Activated CD4-positive, alpha-beta T cell treated with anti-CD3 and anti-CD28 coated beads for 36 hours (primary cell): ENCODE measurements at regions not wholly inside any gene's neighbourhood (a gene's known extent, or its start where the extent isn't known, plus 50 kb on each side); places are given as distances from the start of the nearest gene placed in this dataset.
"Not testable (repeated sequence)": the region's sequence is repeated elsewhere in the genome, so short reads cannot be mapped to it uniquely, and the experiment has no call there.

Experiments
- ATAC-seq: fragments of 200-7000 bp; cut with Tn5 transposase; one replicate; pipeline ENCODE4 v1.10.0; 2021; ENCODE audit warnings: mild to moderate bottlenecking, moderate library complexity
- CTCF ChIA-PET: fragments of 350-600 bp; sonication (Branson Sonifier 250); formaldehyde crosslinking; loops from one replicate; lab custom pipeline; 2021; ENCODE audit warnings: antibody characterized with exemption; lab: Charles Lee
- POLR2A ChIA-PET: fragments of 350-600 bp; sonication (Branson Sonifier 250); formaldehyde crosslinking; loops from one replicate; lab custom pipeline; 2021; ENCODE audit warnings: antibody characterized with exemption, inconsistent platforms; lab: Charles Lee
- DNase-seq: peaks from one replicate; pipeline ENCODE4 v3.0.0-alpha.2; 2020
- H3K27ac Mint-ChIP-seq: one replicate; pipeline ENCODE4 v1.8.0; 2021; ENCODE audit warnings: mixed read lengths
- H3K27me3 Mint-ChIP-seq: one replicate; pipeline ENCODE4 v1.8.0; 2021; ENCODE audit warnings: mixed read lengths
- H3K36me3 Mint-ChIP-seq: one replicate; pipeline ENCODE4 v1.8.0; 2021; ENCODE audit warnings: low read depth, mixed read lengths
- H3K4me1 Mint-ChIP-seq: one replicate; pipeline ENCODE4 v1.8.0; 2021; ENCODE audit warnings: mixed read lengths
- H3K4me3 Mint-ChIP-seq: one replicate; pipeline ENCODE4 v1.8.0; 2021; ENCODE audit warnings: mild to moderate bottlenecking, moderate library complexity, mixed read lengths
- H3K9me3 Mint-ChIP-seq: one replicate; pipeline ENCODE4 v1.8.0; 2021; ENCODE audit warnings: low read depth, mixed read lengths
- intact Hi-C, 2 experiments: fragments of 100-400 bp; cut with DNase I in 1 of 2; cut with micrococcal nuclease in 1 of 2; formaldehyde crosslinking; loops; one replicate each; pipeline versions ENCODE4 v1.14.2 to v1.15.1; 2022 to 2024; cut with DNase I, micrococcal nuclease

- Mint-ChIP-seq H3K4me1 (no peaks in the 10 kb centered on the region), H3K9me3 (no peaks in the 10 kb centered on the region), H3K27me3 (no peaks in the 10 kb centered on the region), H3K36me3 (no peaks in the 10 kb centered on the region), H3K27ac (no peak overlapping the region), H3K4me3 (no peak overlapping the region)
- ChIA-PET POLR2A (no interaction called here), CTCF (no interaction called here)
- DNase-seq (no peak), ATAC-seq (no peak)
- intact Hi-C loops, result loop anchor here in 1 of 2 experiments (10.0 kb wide), 1 partner anchor 577 kb away; the partner anchor contains the start of gene SPRY2
These were observed 580.6 kb upstream of the SPRY2 start for GRCh38 chr13:80921541-80921940.

- peaks cover 4% of the 10 kb centered on the region for H3K9me3 Mint-ChIP-seq
- H3K4me1 Mint-ChIP-seq, result no peaks in the 10 kb centered on the region
These were observed 565.9 kb upstream of the SPRY2 start for GRCh38 chr13:80906860-80907259.

GRCh38 chr13:80904386-80904785, 563.5 kb upstream of the SPRY2 start:
- ATAC-seq (no peak), DNase-seq (no peak)
- no peaks in the 10 kb centered on the region for H3K27me3 Mint-ChIP-seq
- POLR2A ChIA-PET, result no interaction called here
- H3K4me1 Mint-ChIP-seq, result no peaks in the 10 kb centered on the region
- CTCF ChIA-PET, result interaction anchor here (0.6 kb wide), 1 partner anchor 1406 kb away, joined by 4 read pairs; no protein-coding TSS in a partner anchor
- H3K9me3 Mint-ChIP-seq, result no peaks in the 10 kb centered on the region
- H3K36me3 Mint-ChIP-seq, result no peaks in the 10 kb centered on the region
- intact Hi-C loops, result no loop called here
- H3K27ac Mint-ChIP-seq, result no peak overlapping the region
- no peak overlapping the region for H3K4me3 Mint-ChIP-seq

More at GRCh38 chr13:80906860-80907259, 565.9 kb upstream of the SPRY2 start:
- intact Hi-C loops, result no loop called here
- no peak overlapping the region for H3K27ac Mint-ChIP-seq
- CTCF ChIA-PET, result no interaction called here
- POLR2A ChIA-PET, result no interaction called here
- H3K36me3 Mint-ChIP-seq, result no peaks in the 10 kb centered on the region
- no peaks in the 10 kb centered on the region for H3K27me3 Mint-ChIP-seq
- DNase-seq (no peak), ATAC-seq (no peak)
- no peak overlapping the region for H3K4me3 Mint-ChIP-seq

GRCh38 chr13:80903911-80904310, 563.0 kb upstream of the SPRY2 start:
- no peaks in the 10 kb centered on the region for H3K4me1 Mint-ChIP-seq
- no peaks in the 10 kb centered on the region for H3K9me3 Mint-ChIP-seq
- intact Hi-C loops, result no loop called here
- CTCF ChIA-PET, result interaction anchor here (0.6 kb wide), 1 partner anchor 1406 kb away, joined by 4 read pairs; no protein-coding TSS in a partner anchor
- H3K4me3 Mint-ChIP-seq, result no peak overlapping the region
- H3K27me3 Mint-ChIP-seq, result no peaks in the 10 kb centered on the region
- no peaks in the 10 kb centered on the region for H3K36me3 Mint-ChIP-seq
- DNase-seq (no peak), ATAC-seq (no peak)
- H3K27ac Mint-ChIP-seq, result no peak overlapping the region
- POLR2A ChIA-PET, result no interaction called here

- ChIA-PET POLR2A (no interaction called here), CTCF (no interaction called here)
- ATAC-seq, result no peak
- H3K27ac Mint-ChIP-seq, result no peak overlapping the region
- DNase-seq, result no peak
- H3K9me3 Mint-ChIP-seq, result no peaks in the 10 kb centered on the region
- no peak overlapping the region for H3K4me3 Mint-ChIP-seq
- no peaks in the 10 kb centered on the region for H3K36me3 Mint-ChIP-seq
- intact Hi-C loops, result no loop called here
- H3K27me3 Mint-ChIP-seq, result no peaks in the 10 kb centered on the region
- H3K4me1 Mint-ChIP-seq, result no peaks in the 10 kb centered on the region
These were observed 560.6 kb upstream of the SPRY2 start for GRCh38 chr13:80901530-80901929.

- ChIA-PET POLR2A (no interaction called here), CTCF (no interaction called here)
- no peaks in the 10 kb centered on the region for H3K9me3 Mint-ChIP-seq
- DNase-seq (no peak), ATAC-seq (no peak)
- H3K27ac Mint-ChIP-seq, result no peak overlapping the region
- H3K4me1 Mint-ChIP-seq, result no peaks in the 10 kb centered on the region
- H3K27me3 Mint-ChIP-seq, result no peaks in the 10 kb centered on the region
- H3K4me3 Mint-ChIP-seq, result no peak overlapping the region
- intact Hi-C loops, result no loop called here
- H3K36me3 Mint-ChIP-seq, result no peaks in the 10 kb centered on the region
These were observed 560.2 kb upstream of the SPRY2 start for GRCh38 chr13:80901111-80901510.

- Mint-ChIP-seq H3K27me3 (no peaks in the 10 kb centered on the region), H3K27ac (no peak overlapping the region), H3K9me3 (no peaks in the 10 kb centered on the region), H3K36me3 (no peaks in the 10 kb centered on the region), H3K4me1 (no peaks in the 10 kb centered on the region), H3K4me3 (no peak overlapping the region)
- intact Hi-C loops, result no loop called here
- ChIA-PET POLR2A (no interaction called here), CTCF (no interaction called here)
- ATAC-seq, result no peak
- no peak for DNase-seq
These were observed 559.6 kb upstream of the SPRY2 start for GRCh38 chr13:80900561-80900960.

- H3K36me3 Mint-ChIP-seq, DNase-seq, H3K27me3 Mint-ChIP-seq, H3K4me3 Mint-ChIP-seq, H3K9me3 Mint-ChIP-seq, POLR2A ChIA-PET, H3K4me1 Mint-ChIP-seq, ATAC-seq, H3K27ac Mint-ChIP-seq, intact Hi-C loops: not testable (repeated sequence)
- CTCF ChIA-PET, result interaction anchor here (0.7 kb wide), 1 partner anchor 101 kb away, joined by 3 read pairs; no protein-coding TSS in a partner anchor
These were observed 556.7 kb upstream of the SPRY2 start for GRCh38 chr13:80897641-80898040.

GRCh38 chr13:80894917-80895316, 554.0 kb upstream of the SPRY2 start:
- intact Hi-C loops, result no loop called here
- no peak for DNase-seq
- H3K36me3 Mint-ChIP-seq, result no peaks in the 10 kb centered on the region
- CTCF ChIA-PET, result no interaction called here
- no peak for ATAC-seq
- POLR2A ChIA-PET, result no interaction called here
- no peaks in the 10 kb centered on the region for H3K4me1 Mint-ChIP-seq
- H3K27ac Mint-ChIP-seq, result no peak overlapping the region
- H3K4me3 Mint-ChIP-seq, result no peak overlapping the region
- H3K27me3 Mint-ChIP-seq, result no peaks in the 10 kb centered on the region
- H3K9me3 Mint-ChIP-seq, result peaks cover 4% of the 10 kb centered on the region

- POLR2A ChIA-PET, result no interaction called here
These were observed 548.9 kb upstream of the SPRY2 start for GRCh38 chr13:80889829-80890228.

GRCh38 chr13:80888390-80888789, 547.5 kb upstream of the SPRY2 start:
- Mint-ChIP-seq H3K27me3 (no peaks in the 10 kb centered on the region), H3K36me3 (no peaks in the 10 kb centered on the region), H3K4me3 (no peak overlapping the region), H3K4me1 (no peaks in the 10 kb centered on the region), H3K9me3 (peaks cover 4% of the 10 kb centered on the region), H3K27ac (no peak overlapping the region)
- intact Hi-C loops, result no loop called here
- ChIA-PET CTCF (no interaction called here), POLR2A (no interaction called here)
- no peak for ATAC-seq
- no peak for DNase-seq

More at GRCh38 chr13:80889829-80890228, 548.9 kb upstream of the SPRY2 start:
- intact Hi-C loops, result no loop called here
- Mint-ChIP-seq H3K36me3 (no peaks in the 10 kb centered on the region), H3K27ac (no peak overlapping the region), H3K9me3 (peaks cover 4% of the 10 kb centered on the region), H3K27me3 (no peaks in the 10 kb centered on the region), H3K4me1 (no peaks in the 10 kb centered on the region), H3K4me3 (no peak overlapping the region)
- ATAC-seq (no peak), DNase-seq (no peak)
- CTCF ChIA-PET, result no interaction called here

- DNase-seq (no peak), ATAC-seq (no peak)
- intact Hi-C loops, result no loop called here
- Mint-ChIP-seq H3K4me1 (no peaks in the 10 kb centered on the region), H3K27me3 (no peaks in the 10 kb centered on the region), H3K4me3 (no peak overlapping the region), H3K9me3 (no peaks in the 10 kb centered on the region), H3K36me3 (no peaks in the 10 kb centered on the region), H3K27ac (no peak overlapping the region)
- POLR2A ChIA-PET, result no interaction called here
- CTCF ChIA-PET, result no interaction called here
These were observed 543.3 kb upstream of the SPRY2 start for GRCh38 chr13:80884056-80884785.
